Body of pancreas (tissue), 4 donors: ENCODE measurements at regions not wholly inside any gene's neighbourhood (a gene's known extent, or its start where the extent isn't known, plus 50 kb on each side); places are given as distances from the start of the nearest gene placed in this dataset.

Source experiments
- ATAC-seq: fragments of 150-250 bp; one replicate; pipeline ENCODE4 v1.9.1; 2016
- DNase-seq, 4 donors: peaks; one replicate each; pipeline ENCODE4 v3.0.0-alpha.2; 2019
- H3K27ac ChIP-seq, 4 donors: fragments of 200-600 bp; sonication (generic); 1 replicate in 3 of 4; 2 replicates in 1 of 4; pipeline versions ENCODE4 v1.5.1 to v1.6.1; 2016 to 2019; ENCODE audit warnings: mild to moderate bottlenecking in 1 of 4, mixed read lengths in 1 of 4, moderate library complexity in 1 of 4
- H3K27me3 ChIP-seq, 2 donors: fragments of 200-600 bp; sonication (generic); one replicate each; pipeline ENCODE4 v1.6.0; 2016; ENCODE audit warnings: mild to moderate bottlenecking in 1 of 2
- H3K36me3 ChIP-seq, 2 donors: fragments of 200-600 bp; sonication (generic); replicated peaks in 1 of 2; 2 replicates each; pipeline ENCODE4 v1.5.1; 2016; ENCODE audit warnings: low read depth in 2 of 2; ENCODE audit not compliant: insufficient read depth in 1 of 2
- H3K4me1 ChIP-seq: fragments of 200-600 bp; sonication (generic); one replicate; pipeline ENCODE4 v1.6.0; 2016
- H3K4me3 ChIP-seq, 2 donors: fragments of 200-600 bp; sonication (generic); 1 replicate in 1 of 2; 2 replicates in 1 of 2; pipeline ENCODE4 v1.5.1; 2016 to 2019
- H3K9me3 ChIP-seq, 3 donors: fragments of 200-600 bp; sonication (generic); 1 replicate in 2 of 3; 2 replicates in 1 of 3; pipeline ENCODE4 v1.5.1; 2016
- CTCF ChIP-seq, 7 experiments: fragments of 450-650 bp in 4 of 7; fragments of 200-600 bp in 3 of 7; sonication (generic) in 3 of 7; IDR thresholded peaks; one replicate each; pipeline ENCODE4 v1.5.1; 2016 to 2019; ENCODE audit warnings: antibody characterized with exemption in 7 of 7
- POLR2A ChIP-seq, 3 donors: fragments of 450-650 bp; IDR thresholded peaks; one replicate each; pipeline ENCODE4 v1.6.1; 2016; ENCODE audit warnings: antibody characterized with exemption in 3 of 3, mild to moderate bottlenecking in 2 of 3
- WGBS, 2 donors: methylation state at CpG; one replicate each; pipeline ENCODE4 v1.1.5; 2017; 5-methylcytosine and 5-hydroxymethylcytosine counted together
- intact Hi-C: fragments of 100-400 bp; cut with DNase I; formaldehyde crosslinking; loops from one replicate; pipeline ENCODE4 v1.15.1; 2023

- Histone ChIP-seq H3K4me3 (no peak overlapping the region), H3K36me3 (no peaks in the 10 kb centered on the region), H3K4me1 (peaks cover 24% of the 10 kb centered on the region), H3K9me3 (no peaks in the 10 kb centered on the region), H3K27me3 (no peaks in the 10 kb centered on the region), H3K27ac (peak overlapping the region; percentile 29 to 65 (median 64))
- 16 to 18% methylated on average over 5 of the region's 5 CpGs for WGBS, 2 donors
- intact Hi-C loops = no loop called here
- ATAC-seq (peak; percentile 54), DNase-seq (no peak)
- TF ChIP-seq CTCF (IDR thresholded peaks at IDR 0.05) = no peak
- no peak for TF ChIP-seq POLR2A (IDR thresholded peaks at IDR 0.05)
Measured at GRCh38 chr17:72489272-72489641, 368.4 kb downstream of the SOX9 start.

- Histone ChIP-seq H3K36me3 (no peaks in the 10 kb centered on the region), H3K9me3 (no peaks in the 10 kb centered on the region), H3K27me3 (no peaks in the 10 kb centered on the region), H3K4me1 (peaks cover 24% of the 10 kb centered on the region), H3K4me3 (no peak overlapping the region), H3K27ac (no peak overlapping the region)
- intact Hi-C loops = no loop called here
- ATAC-seq (no peak), DNase-seq (no peak)
- TF ChIP-seq CTCF (IDR thresholded peaks at IDR 0.05) (no peak), POLR2A (IDR thresholded peaks at IDR 0.05) (no peak)
- 89 to 100% methylated on average over 2 of the region's 2 CpGs for whole genome bisulfite sequencing, 2 donors
Measured at GRCh38 chr17:72491102-72491501, 370.3 kb downstream of the SOX9 start.

- no peaks in the 10 kb centered on the region for H3K27me3 ChIP-seq
- no peak for TF ChIP-seq CTCF (IDR thresholded peaks at IDR 0.05)
- TF ChIP-seq POLR2A (IDR thresholded peaks at IDR 0.05) = no peak
- DNase-seq = no peak
- no peak overlapping the region for H3K27ac ChIP-seq
- H3K9me3 ChIP-seq = no peaks in the 10 kb centered on the region
- no peak for ATAC-seq
- peaks cover 21% of the 10 kb centered on the region for H3K4me1 ChIP-seq
- intact Hi-C loops = no loop called here
- H3K4me3 ChIP-seq = no peak overlapping the region
- WGBS, 2 donors = 92% methylated on average over 2 of the region's 2 CpGs
- no peaks in the 10 kb centered on the region for H3K36me3 ChIP-seq
Measured at GRCh38 chr17:72492494-72492893, 371.7 kb downstream of the SOX9 start.

- no peaks in the 10 kb centered on the region for H3K36me3 ChIP-seq
- H3K4me3 ChIP-seq = no peak overlapping the region
- peaks cover 17% of the 10 kb centered on the region for H3K4me1 ChIP-seq
- no peaks in the 10 kb centered on the region for H3K9me3 ChIP-seq
- ATAC-seq (no peak), DNase-seq (no peak)
- intact Hi-C loops = no loop called here
- no peaks in the 10 kb centered on the region for H3K27me3 ChIP-seq
- no peak overlapping the region for H3K27ac ChIP-seq
- TF ChIP-seq CTCF (IDR thresholded peaks at IDR 0.05) (no peak), POLR2A (IDR thresholded peaks at IDR 0.05) (no peak)
- WGBS, 2 donors = 81 to 95% methylated on average over 5 of the region's 5 CpGs
Measured at GRCh38 chr17:72492941-72493340, 372.1 kb downstream of the SOX9 start.

- Histone ChIP-seq H3K27me3 (no peaks in the 10 kb centered on the region), H3K4me3 (no peak overlapping the region), H3K27ac (no peak overlapping the region), H3K9me3 (no peaks in the 10 kb centered on the region), H3K4me1 (peaks cover 15% of the 10 kb centered on the region), H3K36me3 (no peaks in the 10 kb centered on the region)
- WGBS, 2 donors = 83 to 85% methylated on average over 2 of the region's 2 CpGs
- DNase-seq (no peak), ATAC-seq (no peak)
- TF ChIP-seq CTCF (IDR thresholded peaks at IDR 0.05) (no peak), POLR2A (IDR thresholded peaks at IDR 0.05) (no peak)
- intact Hi-C loops = no loop called here
Measured at GRCh38 chr17:72494566-72494965, 373.7 kb downstream of the SOX9 start.
